HG03159 (cell line): ENCODE measurements at regions not wholly inside any gene's neighbourhood (a gene's known extent, or its start where the extent isn't known, plus 50 kb on each side); places are given as distances from the start of the nearest gene placed in this dataset.
"Not testable (repeated sequence)": the region's sequence is repeated elsewhere in the genome, so short reads cannot be mapped to it uniquely, and the experiment has no call there.

ENCODE experiments used
- ATAC-seq: cut with Tn5 transposase; IDR thresholded peaks from one replicate; pipeline ENCODE4 v1.9.1; 2021; ENCODE audit warnings: mild to moderate bottlenecking, moderate library complexity; ENCODE audit not compliant: unreplicated experiment

GRCh38 chr18:63071701-63072141 lies 247.8 kb downstream of the BCL2 start:
- ATAC-seq: no peak

- ATAC-seq: no peak
These were observed 248.6 kb downstream of the BCL2 start for GRCh38 chr18:63070767-63071502.

GRCh38 chr18:63069496-63069895 lies 250.1 kb downstream of the BCL2 start:
- ATAC-seq: no peak

GRCh38 chr18:63067939-63068338 lies 251.6 kb downstream of the BCL2 start:
- no peak for ATAC-seq

GRCh38 chr18:63065172-63065571 lies 254.4 kb downstream of the BCL2 start:
- ATAC-seq: no peak

- ATAC-seq: no peak
These were observed 256.4 kb downstream of the BCL2 start for GRCh38 chr18:63063171-63063570.

- ATAC-seq: no peak
These were observed 257.3 kb downstream of the BCL2 start for GRCh38 chr18:63062246-63062645.

- ATAC-seq: no peak
These were observed 258.3 kb downstream of the BCL2 start for GRCh38 chr18:63061303-63061702.

- no peak for ATAC-seq
These were observed 261.0 kb downstream of the BCL2 start for GRCh38 chr18:63058521-63058920.

- no peak for ATAC-seq
These were observed 261.9 kb downstream of the BCL2 start for GRCh38 chr18:63057707-63058106.

GRCh38 chr18:63054901-63055584 lies 264.5 kb downstream of the BCL2 start:
- no peak for ATAC-seq

- no peak for ATAC-seq
These were observed 267.6 kb downstream of the BCL2 start for GRCh38 chr18:63051928-63052327.

- ATAC-seq: not testable (repeated sequence)
These were observed 268.7 kb downstream of the BCL2 start for GRCh38 chr18:63050667-63051395.

- ATAC-seq: no peak
These were observed 273.2 kb downstream of the BCL2 start for GRCh38 chr18:63046375-63046774.

GRCh38 chr18:63043516-63043915 lies 276.1 kb downstream of the BCL2 start:
- ATAC-seq: no peak

GRCh38 chr18:63042351-63042750 lies 277.2 kb downstream of the BCL2 start:
- no peak for ATAC-seq

- peak; percentile 59 for ATAC-seq
These were observed 278.7 kb downstream of the BCL2 start for GRCh38 chr18:63040788-63041410.

GRCh38 chr18:63037491-63037890 lies 282.1 kb downstream of the BCL2 start:
- no peak for ATAC-seq

GRCh38 chr18:63031375-63031774 lies 288.2 kb downstream of the BCL2 start:
- no peak for ATAC-seq
